GM12864 (cell line): ENCODE measurements at regions not wholly inside any gene's neighbourhood (a gene's known extent, or its start where the extent isn't known, plus 50 kb on each side); places are given as distances from the start of the nearest gene placed in this dataset.

Experiments used
- DNase-seq: peaks from one replicate; pipeline ENCODE4 v3.0.0-alpha.2; 2011; ENCODE audit warnings: low read depth
- H3K4me3 ChIP-seq: 2 replicates; pipeline ENCODE4 v1.5.1; 2011; ENCODE audit warnings: mild to moderate bottlenecking, low read depth, low read length, control low read depth
- CTCF ChIP-seq: IDR thresholded peaks from 2 replicates; pipeline ENCODE4 v1.5.1; 2011; ENCODE audit warnings: low read depth, mild to moderate bottlenecking, moderate library complexity, low read length, control low read depth, inconsistent platforms; ENCODE audit errors: missing control alignments

DNA sequence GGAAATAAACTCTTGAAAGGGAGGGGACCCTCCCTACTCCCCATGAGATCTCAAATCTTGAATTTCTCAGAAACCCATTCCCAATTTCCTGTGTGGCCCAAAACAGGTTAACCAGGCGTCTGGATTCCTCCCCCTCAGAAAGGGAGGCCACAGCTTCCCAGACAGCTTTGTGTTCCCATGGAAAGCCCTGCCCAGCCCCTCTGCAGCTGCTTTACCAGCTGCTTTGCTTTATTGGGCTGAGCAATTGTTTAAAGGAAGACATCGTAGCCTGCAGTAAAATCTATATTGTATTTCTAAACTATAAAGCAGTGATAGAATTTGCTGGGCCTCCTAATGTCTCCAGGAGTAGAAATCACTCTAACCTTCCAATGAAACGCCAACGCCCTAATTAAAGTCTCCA, 97.4 kb downstream of the CHST1 start:
- no peak for DNase-seq
- TF ChIP-seq CTCF: no peak
- no peak overlapping the region for H3K4me3 ChIP-seq

- H3K4me3 ChIP-seq: no peak overlapping the region
- no peak for TF ChIP-seq CTCF
- DNase-seq: no peak
These were observed 99.9 kb downstream of the CHST1 start for GRCh38 chr11:45565446-45565988.

GRCh38 chr11:45563810-45564209, 101.6 kb downstream of the CHST1 start:
- no peak for DNase-seq
- no peak for TF ChIP-seq CTCF

DNA sequence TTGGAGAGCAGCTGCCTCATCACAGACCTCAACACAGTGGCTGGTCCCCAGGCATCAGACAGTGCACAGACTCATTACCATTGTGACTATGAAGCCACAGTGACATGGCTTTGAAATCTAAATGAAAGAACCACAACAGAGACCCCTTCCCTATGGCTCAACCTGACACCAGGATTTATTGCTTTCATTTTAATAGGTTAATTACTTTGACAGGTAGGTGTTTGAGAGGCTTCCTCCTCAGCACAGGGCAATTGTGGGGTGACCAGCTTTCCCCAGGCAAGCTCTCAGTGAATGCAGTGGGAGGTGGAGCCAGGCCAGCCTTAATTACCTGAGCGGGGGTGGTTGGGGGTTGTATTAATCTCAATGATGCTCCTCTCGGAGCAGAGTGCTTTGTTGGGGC, 102.3 kb downstream of the CHST1 start:
- DNase-seq: no peak
- no peak overlapping the region for H3K4me3 ChIP-seq
- TF ChIP-seq CTCF: no peak

More at GRCh38 chr11:45563810-45564209, 101.6 kb downstream of the CHST1 start:
- H3K4me3 ChIP-seq: no peak overlapping the region

DNA sequence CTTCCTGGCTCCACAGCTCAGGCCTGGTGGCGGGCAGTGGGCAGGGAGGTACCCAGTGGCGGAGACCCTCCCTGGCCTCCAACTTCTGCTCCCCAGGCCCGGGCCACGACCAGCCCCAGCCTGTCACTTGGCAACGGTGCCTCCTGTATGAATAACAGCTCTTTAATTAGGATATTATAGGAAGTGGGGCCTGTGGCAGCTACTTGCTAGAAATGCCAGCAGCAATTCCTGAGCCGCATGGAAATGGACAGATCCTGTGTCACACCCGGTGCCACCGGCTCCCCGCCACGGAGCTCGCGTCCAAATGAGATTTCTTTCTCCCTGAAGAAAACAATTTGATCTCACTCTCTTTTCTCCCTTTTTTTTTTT, 104.5 kb downstream of the CHST1 start:
- TF ChIP-seq CTCF: no peak
- DNase-seq: no peak

GRCh38 chr11:45560155-45560912, 105.1 kb downstream of the CHST1 start:
- no peak for DNase-seq
- H3K4me3 ChIP-seq: no peak overlapping the region
- no peak for TF ChIP-seq CTCF

More for the DNA sequence above, 104.5 kb downstream of the CHST1 start:
- H3K4me3 ChIP-seq: no peak overlapping the region
